ENCODE measurements at regions not wholly inside any gene's neighbourhood (a gene's known extent, or its start where the extent isn't known, plus 50 kb on each side); places are given as distances from the start of the nearest gene placed in this dataset.

- in situ Hi-C loops (cut with MboI), result no loop called here
- no peak for DNase-seq
- Histone ChIP-seq H3K4me1 (ENCODE audit: insufficient read depth) (no peaks in the 10 kb centered on the region), H3K9me3 (ENCODE audit: low read depth) (no peaks in the 10 kb centered on the region), H3K4me2 (ENCODE audit: unreplicated experiment) (no peak overlapping the region), H4K20me1 (ENCODE audit: insufficient read depth) (no peaks in the 10 kb centered on the region), H3F3A (ENCODE audit: insufficient read depth) (no peaks in the 10 kb centered on the region), H3K4me3 (no peak overlapping the region), H3K79me2 (ENCODE audit: insufficient read depth) (no peaks in the 10 kb centered on the region), H3K9ac (no peak overlapping the region), H2AFZ (no peak overlapping the region), H3K27ac (no peak overlapping the region), H3K9me2 (ENCODE audit: insufficient read depth) (no peaks in the 10 kb centered on the region), H3K27me3 (replicated peaks; ENCODE audit: insufficient read depth) (no peaks in the 10 kb centered on the region), H3K36me3 (ENCODE audit: low read depth) (no peaks in the 10 kb centered on the region)
- 12% methylated on average over 9 of the region's 9 CpGs for WGBS, 2 experiments (ENCODE audit: low coverage in 1 of 2, low lambda C conversion rate in 2 of 2, missing lambda C conversion rate in 2 of 2)
- no peak for TF ChIP-seq EZH2phosphoT487 (IDR thresholded peaks at IDR 0.05; ENCODE audit: insufficient read depth, low read depth)
- no peak for TF ChIP-seq EZH2 (IDR thresholded peaks at IDR 0.05; ENCODE audit: insufficient read depth, poor library complexity, severe bottlenecking)
These were observed 105.5 kb downstream of the NEUROD6 start for GRCh38 chr7:31234836-31235605.

- Histone ChIP-seq H3K9me3 (ENCODE audit: low read depth) (no peaks in the 10 kb centered on the region), H3K36me3 (ENCODE audit: low read depth) (no peaks in the 10 kb centered on the region), H2AFZ (no peak overlapping the region), H3K4me3 (no peak overlapping the region), H4K20me1 (ENCODE audit: insufficient read depth) (no peaks in the 10 kb centered on the region), H3K27me3 (replicated peaks; ENCODE audit: insufficient read depth) (no peaks in the 10 kb centered on the region), H3K79me2 (ENCODE audit: insufficient read depth) (no peaks in the 10 kb centered on the region), H3K4me1 (ENCODE audit: insufficient read depth) (no peaks in the 10 kb centered on the region), H3K27ac (no peak overlapping the region), H3K4me2 (ENCODE audit: unreplicated experiment) (no peak overlapping the region), H3K9ac (no peak overlapping the region), H3K9me2 (ENCODE audit: insufficient read depth) (no peaks in the 10 kb centered on the region), H3F3A (ENCODE audit: insufficient read depth) (no peaks in the 10 kb centered on the region)
- 13 to 15% methylated on average over 6 of the region's 6 CpGs for WGBS, 2 experiments (ENCODE audit: low coverage in 1 of 2, low lambda C conversion rate in 2 of 2, missing lambda C conversion rate in 2 of 2)
- TF ChIP-seq EZH2phosphoT487 (IDR thresholded peaks at IDR 0.05; ENCODE audit: insufficient read depth, low read depth) (no peak), EZH2 (IDR thresholded peaks at IDR 0.05; ENCODE audit: insufficient read depth, poor library complexity, severe bottlenecking) (no peak)
- in situ Hi-C loops (cut with MboI), result no loop called here
- DNase-seq, result no peak
These were observed 111.6 kb downstream of the NEUROD6 start for GRCh38 chr7:31228957-31229356.

DNA sequence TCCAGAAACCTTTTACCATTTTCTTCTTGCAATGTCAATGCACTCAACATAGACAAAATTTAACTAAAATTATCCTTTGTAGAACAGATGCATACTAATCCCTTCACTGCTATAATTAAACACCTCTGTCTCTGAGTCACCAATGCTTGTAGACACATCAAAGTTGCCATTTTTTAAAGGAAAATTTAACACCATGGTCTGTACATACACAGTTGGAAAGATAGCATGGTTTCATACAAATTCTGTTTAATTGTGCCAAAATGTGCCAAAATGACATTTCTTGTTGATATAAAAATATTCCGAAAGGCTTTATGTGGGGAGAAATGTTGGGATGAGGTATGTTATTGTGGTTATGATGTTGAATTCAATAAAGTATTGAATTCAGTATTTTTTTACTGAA lies 125.8 kb downstream of the NEUROD6 start:
- in situ Hi-C loops (cut with MboI), result no loop called here
- H2AFZ ChIP-seq, result no peak overlapping the region

DNA sequence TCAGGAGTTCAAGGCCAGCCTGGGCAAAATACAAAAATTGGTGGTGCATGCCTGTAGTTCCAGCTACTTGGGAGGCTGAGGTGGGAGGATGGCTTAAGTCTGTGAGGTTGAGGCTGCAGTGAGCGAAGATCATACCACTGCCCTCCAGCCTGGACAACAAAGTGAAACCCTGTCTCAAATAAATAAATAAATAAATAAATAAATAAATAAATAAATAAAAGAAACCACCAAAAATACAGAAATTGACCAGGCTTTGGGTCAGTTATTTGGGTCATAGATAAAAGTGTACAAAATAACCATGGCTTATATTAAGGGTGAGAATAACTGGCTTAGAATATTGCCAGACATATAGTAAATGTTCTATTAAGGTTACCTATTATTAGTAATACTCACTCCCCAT lies 129.2 kb downstream of the NEUROD6 start:
- no peak for DNase-seq
- Histone ChIP-seq H3K27ac (no peak overlapping the region), H3K27me3 (replicated peaks; ENCODE audit: insufficient read depth) (no peaks in the 10 kb centered on the region), H3K9ac (no peak overlapping the region), H3K4me2 (ENCODE audit: unreplicated experiment) (no peak overlapping the region), H4K20me1 (ENCODE audit: insufficient read depth) (no peaks in the 10 kb centered on the region), H3F3A (ENCODE audit: insufficient read depth) (no peaks in the 10 kb centered on the region), H2AFZ (no peak overlapping the region), H3K4me1 (ENCODE audit: insufficient read depth) (no peaks in the 10 kb centered on the region), H3K36me3 (ENCODE audit: low read depth) (no peaks in the 10 kb centered on the region), H3K79me2 (ENCODE audit: insufficient read depth) (no peaks in the 10 kb centered on the region), H3K9me2 (ENCODE audit: insufficient read depth) (no peaks in the 10 kb centered on the region), H3K4me3 (no peak overlapping the region), H3K9me3 (ENCODE audit: low read depth) (no peaks in the 10 kb centered on the region)
- in situ Hi-C loops (cut with MboI), result no loop called here
- TF ChIP-seq EZH2phosphoT487 (IDR thresholded peaks at IDR 0.05; ENCODE audit: insufficient read depth, low read depth), result no peak
- TF ChIP-seq EZH2 (IDR thresholded peaks at IDR 0.05; ENCODE audit: insufficient read depth, poor library complexity, severe bottlenecking), result no peak
- 10 to 20% methylated on average over 1 of the region's 1 CpG for WGBS, 2 experiments (ENCODE audit: low coverage in 1 of 2, low lambda C conversion rate in 2 of 2, missing lambda C conversion rate in 2 of 2)

More for the DNA sequence above, 125.8 kb downstream of the NEUROD6 start:
- no peaks in the 10 kb centered on the region for H3K4me1 ChIP-seq (ENCODE audit: insufficient read depth)
- no peak overlapping the region for H3K27ac ChIP-seq
- no peaks in the 10 kb centered on the region for H3K9me3 ChIP-seq (ENCODE audit: low read depth)
- 55 to 59% methylated on average over 1 of the region's 1 CpG for WGBS, 2 experiments (ENCODE audit: low coverage in 1 of 2, low lambda C conversion rate in 2 of 2, missing lambda C conversion rate in 2 of 2)
- no peak for TF ChIP-seq EZH2phosphoT487 (IDR thresholded peaks at IDR 0.05; ENCODE audit: insufficient read depth, low read depth)
- TF ChIP-seq EZH2 (IDR thresholded peaks at IDR 0.05; ENCODE audit: insufficient read depth, poor library complexity, severe bottlenecking), result no peak
- H3K9ac ChIP-seq, result no peak overlapping the region
- no peak overlapping the region for H3K4me2 ChIP-seq (ENCODE audit: unreplicated experiment)
- no peaks in the 10 kb centered on the region for H3K27me3 ChIP-seq (replicated peaks; ENCODE audit: insufficient read depth)
- no peaks in the 10 kb centered on the region for H4K20me1 ChIP-seq (ENCODE audit: insufficient read depth)
- no peak for DNase-seq
- H3K4me3 ChIP-seq, result no peak overlapping the region
- H3K79me2 ChIP-seq (ENCODE audit: insufficient read depth), result no peaks in the 10 kb centered on the region
- no peaks in the 10 kb centered on the region for H3K36me3 ChIP-seq (ENCODE audit: low read depth)
- H3K9me2 ChIP-seq (ENCODE audit: insufficient read depth), result no peaks in the 10 kb centered on the region
- no peaks in the 10 kb centered on the region for H3F3A ChIP-seq (ENCODE audit: insufficient read depth)
